ENCODE measurements at regions not wholly inside any gene's neighbourhood (a gene's known extent, or its start where the extent isn't known, plus 50 kb on each side); places are given as distances from the start of the nearest gene placed in this dataset.

DNA sequence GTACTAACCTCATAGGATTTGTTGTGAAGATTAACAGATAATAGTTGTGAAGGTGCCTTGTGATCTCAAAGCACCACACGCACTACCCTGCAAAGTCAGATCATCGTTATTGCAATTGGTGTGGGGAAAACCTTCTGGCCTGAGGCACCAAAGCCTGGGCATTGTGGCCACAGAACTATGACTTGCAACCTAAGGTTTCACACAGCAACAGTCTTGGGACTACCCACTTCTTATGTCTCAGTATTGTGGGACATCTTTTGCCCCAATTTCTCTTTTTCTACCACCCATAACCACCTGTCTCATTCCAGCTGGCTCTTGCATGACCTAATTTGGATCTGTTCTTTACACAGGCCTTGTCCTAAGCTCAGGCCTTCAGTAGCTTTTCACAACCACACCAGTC, 247.8 kb upstream of the NR4A3 start:
- H3K27me3 ChIP-seq (ENCODE audit: control insufficient read depth, insufficient read depth, low read length), result no peaks in the 10 kb centered on the region
- H3K36me3 ChIP-seq (ENCODE audit: control insufficient read depth, insufficient read depth, low read length), result no peaks in the 10 kb centered on the region
- H3K27ac ChIP-seq (ENCODE audit: low read length), result no peak overlapping the region
- WGBS (ENCODE audit: insufficient coverage, low lambda C conversion rate), result no CpG with 5 or more reads among the region's 2 CpGs
- no peaks in the 10 kb centered on the region for H3K9me3 ChIP-seq (ENCODE audit: control insufficient read depth, low read depth, low read length)
- no peak overlapping the region for H3K4me3 ChIP-seq (ENCODE audit: low read length)
- no peaks in the 10 kb centered on the region for H3K4me1 ChIP-seq (ENCODE audit: control insufficient read depth, insufficient read depth, low read length)
- no peak for DNase-seq

- WGBS (ENCODE audit: insufficient coverage, low lambda C conversion rate), result no CpG with 5 or more reads among the region's 4 CpGs
- no peak overlapping the region for H3K4me3 ChIP-seq (ENCODE audit: low read length)
- DNase-seq, result no peak
- no peaks in the 10 kb centered on the region for H3K27me3 ChIP-seq (ENCODE audit: control insufficient read depth, insufficient read depth, low read length)
- H3K4me1 ChIP-seq (ENCODE audit: control insufficient read depth, insufficient read depth, low read length), result no peaks in the 10 kb centered on the region
- no peaks in the 10 kb centered on the region for H3K36me3 ChIP-seq (ENCODE audit: control insufficient read depth, insufficient read depth, low read length)
- no peaks in the 10 kb centered on the region for H3K9me3 ChIP-seq (ENCODE audit: control insufficient read depth, low read depth, low read length)
- no peak overlapping the region for H3K27ac ChIP-seq (ENCODE audit: low read length)
Observed at GRCh38 chr9:99576002-99576401, 245.7 kb upstream of the NR4A3 start.

DNA sequence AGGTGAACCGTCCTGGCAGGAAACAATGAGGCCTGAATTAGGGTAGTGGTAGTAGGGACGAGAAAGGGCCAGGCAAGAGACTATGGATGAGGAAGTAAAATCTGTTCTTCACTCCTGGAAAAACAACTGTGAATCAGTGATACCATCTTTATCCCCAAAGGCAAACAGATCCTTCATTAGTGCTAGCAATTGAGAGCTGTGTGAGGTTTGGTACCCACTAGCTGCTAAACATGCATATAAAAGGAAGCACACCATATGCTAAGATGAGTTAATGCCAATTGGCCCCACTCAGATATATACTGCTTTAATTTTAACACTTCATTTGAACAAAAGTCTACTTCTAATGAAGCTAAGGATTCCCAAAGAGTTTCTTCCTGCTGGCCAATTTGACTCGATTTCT, 244.8 kb upstream of the NR4A3 start:
- Histone ChIP-seq H3K36me3 (ENCODE audit: control insufficient read depth, insufficient read depth, low read length) (no peaks in the 10 kb centered on the region), H3K27ac (ENCODE audit: low read length) (no peak overlapping the region), H3K9me3 (ENCODE audit: control insufficient read depth, low read depth, low read length) (no peaks in the 10 kb centered on the region), H3K4me3 (ENCODE audit: low read length) (no peak overlapping the region), H3K4me1 (ENCODE audit: control insufficient read depth, insufficient read depth, low read length) (no peaks in the 10 kb centered on the region), H3K27me3 (ENCODE audit: control insufficient read depth, insufficient read depth, low read length) (no peaks in the 10 kb centered on the region)
- 79% methylated on average over 2 of the region's 3 CpGs for WGBS (ENCODE audit: insufficient coverage, low lambda C conversion rate)
- DNase-seq, result no peak

DNA sequence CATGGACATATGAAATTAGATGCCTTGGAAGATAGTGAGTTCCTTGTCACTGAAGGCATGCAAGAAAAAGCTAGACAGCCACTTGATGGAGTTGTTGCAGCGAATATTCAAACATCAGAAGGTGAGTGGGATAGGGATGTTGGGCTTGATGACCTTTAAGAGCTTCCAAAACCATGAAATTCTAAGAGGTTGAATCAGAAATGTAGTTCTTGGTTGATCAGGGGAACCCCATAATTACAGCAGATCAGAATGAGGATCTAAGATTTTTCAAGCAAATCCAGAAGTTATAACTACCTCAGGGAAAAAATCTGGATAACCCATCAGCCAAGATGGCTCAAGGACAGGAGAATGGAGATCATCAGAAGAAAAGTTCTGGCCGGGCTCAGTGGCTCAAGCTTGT, 244.3 kb upstream of the NR4A3 start:
- no CpG with 5 or more reads among the region's 2 CpGs for WGBS (ENCODE audit: insufficient coverage, low lambda C conversion rate)
- no peaks in the 10 kb centered on the region for H3K4me1 ChIP-seq (ENCODE audit: control insufficient read depth, insufficient read depth, low read length)
- no peaks in the 10 kb centered on the region for H3K36me3 ChIP-seq (ENCODE audit: control insufficient read depth, insufficient read depth, low read length)
- no peak for DNase-seq
- H3K27ac ChIP-seq (ENCODE audit: low read length), result no peak overlapping the region
- H3K4me3 ChIP-seq (ENCODE audit: low read length), result no peak overlapping the region
- no peaks in the 10 kb centered on the region for H3K9me3 ChIP-seq (ENCODE audit: control insufficient read depth, low read depth, low read length)
- H3K27me3 ChIP-seq (ENCODE audit: control insufficient read depth, insufficient read depth, low read length), result no peaks in the 10 kb centered on the region

GRCh38 chr9:99578666-99579065, 243.0 kb upstream of the NR4A3 start:
- Histone ChIP-seq H3K27me3 (ENCODE audit: control insufficient read depth, insufficient read depth, low read length) (no peaks in the 10 kb centered on the region), H3K36me3 (ENCODE audit: control insufficient read depth, insufficient read depth, low read length) (no peaks in the 10 kb centered on the region), H3K4me1 (ENCODE audit: control insufficient read depth, insufficient read depth, low read length) (no peaks in the 10 kb centered on the region), H3K9me3 (ENCODE audit: control insufficient read depth, low read depth, low read length) (no peaks in the 10 kb centered on the region), H3K27ac (ENCODE audit: low read length) (no peak overlapping the region), H3K4me3 (ENCODE audit: low read length) (no peak overlapping the region)
- no peak for DNase-seq
- WGBS (ENCODE audit: insufficient coverage, low lambda C conversion rate), result no CpG with 5 or more reads among the region's 1 CpG

GRCh38 chr9:99579964-99580363, 241.7 kb upstream of the NR4A3 start:
- Histone ChIP-seq H3K36me3 (ENCODE audit: control insufficient read depth, insufficient read depth, low read length) (no peaks in the 10 kb centered on the region), H3K27ac (ENCODE audit: low read length) (no peak overlapping the region), H3K4me1 (ENCODE audit: control insufficient read depth, insufficient read depth, low read length) (no peaks in the 10 kb centered on the region), H3K9me3 (ENCODE audit: control insufficient read depth, low read depth, low read length) (no peaks in the 10 kb centered on the region), H3K4me3 (ENCODE audit: low read length) (no peak overlapping the region), H3K27me3 (ENCODE audit: control insufficient read depth, insufficient read depth, low read length) (no peaks in the 10 kb centered on the region)
- WGBS (ENCODE audit: insufficient coverage, low lambda C conversion rate), result no CpG with 5 or more reads among the region's 4 CpGs
- DNase-seq, result no peak

DNA sequence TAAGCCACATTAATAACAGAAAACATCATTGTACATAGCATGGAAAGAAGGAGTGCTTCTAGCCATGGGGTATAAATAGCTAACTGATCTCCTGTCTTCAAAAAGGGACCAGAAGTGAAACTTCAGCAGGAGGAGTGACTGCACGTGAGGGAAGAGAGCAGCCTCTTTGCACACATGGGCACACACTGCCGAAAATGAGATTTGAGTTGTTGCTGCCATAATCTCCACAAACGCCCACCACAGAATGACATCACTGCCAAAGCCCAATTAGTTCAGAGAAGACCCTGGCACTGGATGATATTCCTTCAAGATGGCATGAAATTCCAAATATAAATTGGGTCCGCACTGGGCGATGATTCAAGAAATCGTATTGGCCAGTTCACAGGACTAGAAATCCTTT, 238.9 kb upstream of the NR4A3 start:
- Histone ChIP-seq H3K36me3 (ENCODE audit: control insufficient read depth, insufficient read depth, low read length) (no peaks in the 10 kb centered on the region), H3K4me1 (ENCODE audit: control insufficient read depth, insufficient read depth, low read length) (no peaks in the 10 kb centered on the region), H3K4me3 (ENCODE audit: low read length) (no peak overlapping the region), H3K27ac (ENCODE audit: low read length) (no peak overlapping the region), H3K27me3 (ENCODE audit: control insufficient read depth, insufficient read depth, low read length) (no peaks in the 10 kb centered on the region), H3K9me3 (ENCODE audit: control insufficient read depth, low read depth, low read length) (no peaks in the 10 kb centered on the region)
- no peak for DNase-seq
- WGBS (ENCODE audit: insufficient coverage, low lambda C conversion rate), result 60% methylated on average over 1 of the region's 6 CpGs

GRCh38 chr9:99588299-99588698, 233.4 kb upstream of the NR4A3 start:
- Histone ChIP-seq H3K36me3 (ENCODE audit: control insufficient read depth, insufficient read depth, low read length) (no peaks in the 10 kb centered on the region), H3K9me3 (ENCODE audit: control insufficient read depth, low read depth, low read length) (no peaks in the 10 kb centered on the region), H3K4me3 (ENCODE audit: low read length) (no peak overlapping the region), H3K27me3 (ENCODE audit: control insufficient read depth, insufficient read depth, low read length) (no peaks in the 10 kb centered on the region), H3K4me1 (ENCODE audit: control insufficient read depth, insufficient read depth, low read length) (no peaks in the 10 kb centered on the region), H3K27ac (ENCODE audit: low read length) (no peak overlapping the region)
- no peak for DNase-seq
- WGBS (ENCODE audit: insufficient coverage, low lambda C conversion rate), result 100% methylated on average over 1 of the region's 3 CpGs

DNA sequence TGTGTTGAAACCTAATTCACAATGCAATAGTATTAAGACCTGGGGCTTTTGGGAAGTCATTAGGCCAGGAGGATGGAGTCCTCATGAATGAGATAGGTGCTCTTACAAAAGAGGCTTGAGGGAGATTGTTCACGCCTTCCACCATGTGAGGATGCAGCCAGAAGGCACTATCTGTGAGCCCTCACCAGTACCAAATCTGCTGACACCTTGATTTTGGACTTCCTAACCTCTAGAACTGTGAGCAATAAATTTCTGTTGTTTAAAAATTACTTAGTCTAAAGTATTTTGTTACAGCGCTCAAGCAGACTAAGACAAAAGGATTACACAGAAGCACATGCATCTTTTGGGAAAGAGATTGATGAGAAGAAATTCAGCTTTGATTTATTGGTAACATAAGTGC, 232.9 kb upstream of the NR4A3 start:
- Histone ChIP-seq H3K36me3 (ENCODE audit: control insufficient read depth, insufficient read depth, low read length) (no peaks in the 10 kb centered on the region), H3K4me3 (ENCODE audit: low read length) (no peak overlapping the region), H3K9me3 (ENCODE audit: control insufficient read depth, low read depth, low read length) (no peaks in the 10 kb centered on the region), H3K27ac (ENCODE audit: low read length) (no peak overlapping the region), H3K4me1 (ENCODE audit: control insufficient read depth, insufficient read depth, low read length) (no peaks in the 10 kb centered on the region), H3K27me3 (ENCODE audit: control insufficient read depth, insufficient read depth, low read length) (no peaks in the 10 kb centered on the region)
- WGBS (ENCODE audit: insufficient coverage, low lambda C conversion rate), result no CpG with 5 or more reads among the region's 2 CpGs
- no peak for DNase-seq

GRCh38 chr9:99590410-99590809, 231.3 kb upstream of the NR4A3 start:
- no peak for DNase-seq
- Histone ChIP-seq H3K4me1 (ENCODE audit: control insufficient read depth, insufficient read depth, low read length) (no peaks in the 10 kb centered on the region), H3K9me3 (ENCODE audit: control insufficient read depth, low read depth, low read length) (no peaks in the 10 kb centered on the region), H3K27me3 (ENCODE audit: control insufficient read depth, insufficient read depth, low read length) (no peaks in the 10 kb centered on the region), H3K27ac (ENCODE audit: low read length) (no peak overlapping the region), H3K4me3 (ENCODE audit: low read length) (no peak overlapping the region), H3K36me3 (ENCODE audit: control insufficient read depth, insufficient read depth, low read length) (no peaks in the 10 kb centered on the region)

DNA sequence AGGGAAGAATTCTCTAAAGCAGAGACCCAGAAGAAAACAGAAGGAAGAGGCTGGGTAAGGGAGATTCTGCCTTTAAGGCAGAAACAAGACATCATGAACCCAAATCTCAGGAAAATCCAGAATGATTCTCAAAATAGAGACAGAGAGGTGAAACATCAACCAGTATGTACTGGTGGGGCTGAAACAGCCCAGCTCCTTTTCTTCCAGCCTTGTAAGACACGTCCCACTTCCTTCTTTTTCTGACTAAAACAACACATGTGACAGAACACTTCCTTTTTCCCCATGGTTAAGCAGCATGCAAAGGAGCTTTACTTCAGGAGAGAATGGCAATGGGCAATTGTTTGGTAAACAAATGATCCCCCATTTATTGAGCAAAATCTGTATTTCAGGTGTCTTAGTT, 230.8 kb upstream of the NR4A3 start:
- no peak for DNase-seq
- H3K27me3 ChIP-seq (ENCODE audit: control insufficient read depth, insufficient read depth, low read length), result no peaks in the 10 kb centered on the region
- no peaks in the 10 kb centered on the region for H3K4me1 ChIP-seq (ENCODE audit: control insufficient read depth, insufficient read depth, low read length)
- no peak overlapping the region for H3K4me3 ChIP-seq (ENCODE audit: low read length)
- WGBS (ENCODE audit: insufficient coverage, low lambda C conversion rate), result 86% methylated on average over 1 of the region's 1 CpG
- H3K36me3 ChIP-seq (ENCODE audit: control insufficient read depth, insufficient read depth, low read length), result no peaks in the 10 kb centered on the region
- no peaks in the 10 kb centered on the region for H3K9me3 ChIP-seq (ENCODE audit: control insufficient read depth, low read depth, low read length)
- no peak overlapping the region for H3K27ac ChIP-seq (ENCODE audit: low read length)
